Right lobe of liver (tissue), 4 donors: ENCODE measurements at regions not wholly inside any gene's neighbourhood (a gene's known extent, or its start where the extent isn't known, plus 50 kb on each side); places are given as distances from the start of the nearest gene placed in this dataset.

ENCODE experiments used
- CTCF ChIP-seq, 4 donors: fragments of 200-600 bp in 3 of 4; fragments of 450-650 bp in 1 of 4; IDR thresholded peaks; one replicate each; pipeline versions ENCODE4 v1.5.1 to v1.8.0; 2016 to 2022; ENCODE audit warnings: antibody characterized with exemption in 4 of 4, mild to moderate bottlenecking in 2 of 4
- POLR2A ChIP-seq: fragments of 450-650 bp; IDR thresholded peaks from one replicate; pipeline ENCODE4 v1.6.1; 2017; ENCODE audit warnings: antibody characterized with exemption, mild to moderate bottlenecking
- donor health status: DM: no; HTN: no; CAD: no.
- donor health status: DM: no; HTN: no; CAD: no.
- donor health status: DM: no; HTN: yes; CAD: no.

- TF ChIP-seq CTCF (IDR thresholded peaks at IDR 0.05) (no peak), POLR2A (no peak)
These were observed 304.4 kb downstream of the DMRT2 start for GRCh38 chr9:1354606-1355005.
